HG02981 (cell line): ENCODE measurements at regions not wholly inside any gene's neighbourhood (a gene's known extent, or its start where the extent isn't known, plus 50 kb on each side); places are given as distances from the start of the nearest gene placed in this dataset.
A peak's percentile ranks its signal among the peaks of the same experiment; 100 is the strongest.

Source experiments
- ATAC-seq: cut with Tn5 transposase; IDR thresholded peaks from one replicate; pipeline ENCODE4 v1.9.1; 2021; ENCODE audit warnings: mild to moderate bottlenecking, moderate library complexity; ENCODE audit not compliant: unreplicated experiment

DNA sequence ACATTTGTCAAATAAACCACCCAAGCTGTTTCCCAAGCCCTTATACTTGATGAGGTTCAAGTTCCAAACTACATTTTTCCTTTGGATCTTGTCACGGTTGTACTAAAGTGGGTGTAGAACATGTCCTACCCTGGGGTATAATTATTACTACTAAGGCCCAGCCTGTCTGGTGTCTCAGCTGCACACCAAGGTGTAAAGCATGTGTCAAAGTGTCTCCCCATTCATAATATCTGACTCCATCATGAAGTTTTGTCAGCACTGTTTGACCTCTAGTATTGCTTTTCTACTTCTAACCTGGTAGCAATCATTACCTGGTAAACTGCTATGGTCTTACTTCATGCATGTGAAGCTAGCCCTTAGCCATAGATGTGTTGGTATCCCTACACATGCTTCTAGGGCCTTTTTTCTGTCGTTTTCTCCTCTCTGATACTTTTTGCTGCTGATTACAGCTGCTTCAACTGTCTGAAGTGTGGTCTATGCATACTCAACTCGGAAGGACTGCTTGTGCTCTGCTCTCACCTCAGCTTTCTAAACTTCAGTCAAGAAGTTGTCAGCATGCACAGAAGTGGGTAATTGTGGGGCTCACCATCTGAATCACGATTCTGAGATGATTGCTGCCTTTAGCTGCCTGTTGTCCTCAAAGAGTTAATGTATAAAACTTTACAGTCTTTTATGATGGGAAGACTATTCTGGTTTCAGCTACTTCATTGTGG is 445.7 kb upstream of the TRIB2 start:
- ATAC-seq: peak; percentile 63

- peak; percentile 50 for ATAC-seq
These were observed 445.1 kb upstream of the TRIB2 start for GRCh38 chr2:12271589-12271984.

DNA sequence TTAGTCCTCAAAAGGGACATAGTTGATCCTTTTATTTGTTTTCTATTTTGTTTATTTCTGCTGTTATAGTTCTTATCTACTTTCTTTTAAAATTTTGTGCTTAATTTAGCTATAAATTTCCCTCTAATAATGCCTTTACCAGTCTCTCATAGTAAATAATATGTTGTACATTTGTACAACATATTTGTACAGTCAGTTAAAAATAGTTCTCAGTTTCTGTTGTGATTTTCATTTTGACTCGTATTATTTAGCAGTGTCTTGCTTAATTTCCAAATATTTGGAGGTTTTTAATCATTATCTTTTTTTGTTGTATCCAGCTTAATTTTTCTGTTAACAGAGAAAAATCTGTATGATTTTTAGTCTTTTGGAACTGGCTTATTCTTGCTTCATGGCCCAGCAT is 443.6 kb upstream of the TRIB2 start:
- no peak for ATAC-seq

GRCh38 chr2:12274591-12274990 is 442.1 kb upstream of the TRIB2 start:
- ATAC-seq: no peak

GRCh38 chr2:12277241-12278034 is 439.3 kb upstream of the TRIB2 start:
- ATAC-seq: no peak

- no peak for ATAC-seq
These were observed 438.5 kb upstream of the TRIB2 start for GRCh38 chr2:12278217-12278750.

DNA sequence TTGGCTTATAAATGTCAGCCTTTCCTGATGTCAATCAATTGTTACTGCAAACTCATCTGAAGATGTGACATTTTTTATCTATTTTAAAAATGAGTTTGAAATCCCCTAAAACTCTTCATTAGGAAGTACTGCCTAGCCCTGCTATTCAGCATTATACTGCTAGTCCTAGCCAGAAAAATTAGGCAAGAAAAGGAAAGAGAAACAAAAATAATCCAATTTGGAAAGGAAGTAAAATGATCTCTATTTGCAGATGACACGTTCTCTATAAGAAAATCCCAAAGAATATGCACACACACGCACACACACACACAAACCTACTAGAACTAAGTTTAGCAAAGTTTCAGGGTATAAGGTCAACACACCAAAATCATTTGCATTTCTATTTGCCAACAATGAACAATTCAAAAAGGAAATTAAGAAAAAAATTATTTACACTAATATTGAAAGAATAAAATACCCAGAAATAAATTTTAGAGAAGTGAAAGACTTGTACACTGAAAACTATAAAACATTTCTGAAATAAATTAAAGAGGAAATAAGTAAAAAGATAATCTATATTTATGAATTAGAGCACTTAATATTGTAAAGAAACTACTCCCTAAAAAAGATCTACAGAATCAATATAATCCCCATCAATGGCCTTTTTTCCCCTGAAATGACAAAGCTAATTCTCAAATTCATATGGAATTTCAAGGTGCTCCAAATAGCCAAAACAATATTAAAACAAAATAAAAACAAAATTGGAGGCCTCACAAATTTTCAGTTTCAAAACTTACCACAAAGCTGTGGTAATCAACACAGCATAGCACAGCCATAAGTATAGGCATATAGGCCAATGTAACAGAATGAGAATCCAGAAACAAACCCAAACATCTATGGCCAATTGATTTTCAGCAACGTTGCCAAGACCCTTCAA is 433.7 kb upstream of the TRIB2 start:
- peak; percentile 72 for ATAC-seq

GRCh38 chr2:12284037-12284436 is 432.7 kb upstream of the TRIB2 start:
- ATAC-seq: no peak

- no peak for ATAC-seq
These were observed 432.2 kb upstream of the TRIB2 start for GRCh38 chr2:12284487-12284886.

- no peak for ATAC-seq
These were observed 430.4 kb upstream of the TRIB2 start for GRCh38 chr2:12286347-12286746.

GRCh38 chr2:12287220-12287751 is 429.4 kb upstream of the TRIB2 start:
- ATAC-seq: no peak

DNA sequence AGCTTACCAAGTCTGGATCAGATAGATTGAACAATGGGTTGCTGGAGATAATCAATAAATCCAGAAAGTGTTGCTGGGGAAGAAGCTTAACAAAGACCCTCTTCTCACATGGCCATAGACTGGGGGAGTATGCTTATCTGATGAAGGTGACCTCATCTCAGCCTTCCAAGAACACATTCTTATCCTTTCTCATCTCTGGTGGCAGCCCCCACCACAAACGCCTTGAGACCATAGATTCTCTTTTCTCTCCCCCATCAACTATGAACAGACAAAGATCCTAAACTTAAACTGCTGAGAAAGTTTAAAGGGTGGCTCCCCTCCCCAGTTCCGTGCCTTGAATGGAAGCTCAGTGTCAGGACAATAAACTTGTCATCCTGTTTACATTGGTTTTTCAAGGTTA is 428.7 kb upstream of the TRIB2 start:
- ATAC-seq: no peak

DNA sequence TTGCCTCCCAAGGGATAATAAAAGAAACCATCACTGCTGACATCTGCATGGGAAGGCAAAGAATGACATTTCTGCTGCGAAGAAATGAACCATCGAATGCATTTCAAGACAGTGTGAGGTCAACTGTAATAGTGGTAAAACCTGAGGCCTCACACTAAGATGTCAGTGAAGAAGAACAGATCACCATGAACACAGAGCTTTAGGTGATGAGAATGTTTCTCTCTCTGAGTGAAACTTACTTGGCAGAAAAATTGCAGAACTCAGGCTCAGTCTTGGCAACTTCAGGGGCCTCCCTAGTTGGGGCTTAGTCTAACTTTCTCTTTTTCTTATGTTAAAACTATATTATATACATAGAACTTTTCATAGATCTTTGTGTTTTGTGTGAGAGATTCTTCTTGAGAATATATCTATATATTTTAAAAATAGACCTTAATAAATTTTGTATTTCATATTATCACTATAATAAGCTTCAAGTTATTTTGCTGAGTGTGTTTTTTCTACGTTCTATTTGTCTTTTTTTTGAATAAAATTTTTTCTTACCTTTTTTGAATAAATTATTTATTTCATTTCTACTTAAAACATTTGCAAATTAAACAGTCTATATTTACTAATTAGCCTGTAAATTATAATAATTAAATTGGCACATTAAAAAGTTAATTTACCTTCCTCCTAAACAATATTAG is 427.5 kb upstream of the TRIB2 start:
- ATAC-seq: no peak

- no peak for ATAC-seq
These were observed 425.4 kb upstream of the TRIB2 start for GRCh38 chr2:12291303-12291702.

- ATAC-seq: peak; percentile 96
These were observed 422.9 kb upstream of the TRIB2 start for GRCh38 chr2:12293874-12294273.

DNA sequence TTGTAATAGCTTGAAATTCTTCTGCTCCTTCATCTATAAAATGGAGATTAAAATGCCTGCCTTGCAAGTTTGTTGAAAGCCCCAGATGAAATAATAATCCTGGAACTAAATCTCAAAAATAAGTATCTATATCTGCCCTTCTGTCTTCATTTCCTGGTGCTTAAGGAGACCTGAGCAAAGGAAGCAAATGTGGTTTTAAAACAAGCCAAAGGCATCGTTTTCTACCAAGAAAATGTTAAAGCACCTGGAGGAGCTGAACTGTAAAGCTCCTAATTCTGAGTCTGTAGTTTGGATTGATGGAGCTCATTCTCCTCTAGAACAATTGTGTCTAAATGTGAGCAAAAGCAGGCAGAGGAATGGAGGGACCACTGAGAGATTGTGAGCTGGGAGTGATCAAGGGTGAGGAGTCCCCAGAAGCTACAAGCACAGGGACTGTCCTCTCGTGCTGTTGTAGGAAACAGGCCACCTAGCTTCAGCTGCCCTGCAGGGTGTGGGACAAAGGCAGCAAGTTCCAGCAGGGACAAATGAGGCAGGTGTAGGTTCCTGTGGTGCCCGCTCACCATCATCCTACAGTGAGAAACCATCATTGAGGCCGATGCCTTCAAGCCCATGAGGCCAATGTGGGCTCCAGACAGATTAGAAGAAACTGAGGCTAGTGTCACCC is 420.7 kb upstream of the TRIB2 start:
- ATAC-seq: no peak

GRCh38 chr2:12296915-12297314 is 419.8 kb upstream of the TRIB2 start:
- no peak for ATAC-seq

- no peak for ATAC-seq
These were observed 418.4 kb upstream of the TRIB2 start for GRCh38 chr2:12298352-12298751.

- ATAC-seq: no peak
These were observed 417.3 kb upstream of the TRIB2 start for GRCh38 chr2:12299431-12299830.
